Adrenal gland (tissue), 5 donors: ENCODE measurements at regions not wholly inside any gene's neighbourhood (a gene's known extent, or its start where the extent isn't known, plus 50 kb on each side); places are given as distances from the start of the nearest gene placed in this dataset.

Source experiments
- POLR2A ChIP-seq, 2 donors: fragments of 450-650 bp; IDR thresholded peaks; one replicate each; pipeline ENCODE4 v1.6.1; 2017; ENCODE audit warnings: antibody characterized with exemption in 2 of 2, mild to moderate bottlenecking in 2 of 2, moderate library complexity in 1 of 2
- TF ChIP-seq, protein P1 (sequence below), 6 experiments: fragments of 450-650 bp in 4 of 6; fragments of 200-600 bp in 2 of 6; sonication (generic) in 1 of 6; IDR thresholded peaks; 1 replicate in 5 of 6; 2 replicates in 1 of 6; pipeline versions ENCODE4 v1.5.1 to v1.8.0; 2016 to 2021; ENCODE audit warnings: antibody characterized with exemption in 6 of 6, mild to moderate bottlenecking in 2 of 6, moderate library complexity in 1 of 6
- donor health status: DM: no; HTN: no; CAD: no.

DNA sequence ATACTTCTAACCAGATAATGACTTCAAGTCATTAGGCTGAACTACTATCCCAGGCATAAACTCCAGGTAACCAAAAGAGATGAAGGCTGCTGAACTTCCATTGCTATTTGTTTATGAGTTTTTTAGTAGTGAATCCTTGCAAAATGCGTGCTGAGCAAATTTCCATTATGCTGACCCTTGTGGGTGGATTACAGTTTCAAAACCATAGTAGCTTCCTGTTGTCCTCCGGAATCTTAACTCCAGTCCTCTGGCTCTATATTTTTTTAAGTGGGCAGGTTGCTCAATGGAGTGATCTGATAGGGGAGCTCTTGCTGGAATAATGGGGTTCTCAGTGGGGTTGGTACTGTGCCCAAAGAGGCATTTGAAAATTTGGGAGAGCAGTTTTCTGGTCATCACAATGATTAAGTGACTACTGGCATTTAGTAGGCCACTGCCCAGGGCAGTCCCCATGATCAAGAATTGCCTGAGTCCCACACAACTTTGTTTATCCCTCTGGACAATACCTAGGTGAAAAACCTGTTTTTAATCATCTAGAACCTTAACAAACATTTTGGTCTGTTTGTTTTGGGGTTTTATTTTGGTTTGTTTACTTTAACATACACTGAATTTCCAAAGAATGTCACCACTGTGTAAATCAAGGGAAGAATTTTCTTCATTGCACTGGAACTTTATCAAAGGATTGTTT lies 302.3 kb upstream of the GATB start:
- TF ChIP-seq, protein P1, sequence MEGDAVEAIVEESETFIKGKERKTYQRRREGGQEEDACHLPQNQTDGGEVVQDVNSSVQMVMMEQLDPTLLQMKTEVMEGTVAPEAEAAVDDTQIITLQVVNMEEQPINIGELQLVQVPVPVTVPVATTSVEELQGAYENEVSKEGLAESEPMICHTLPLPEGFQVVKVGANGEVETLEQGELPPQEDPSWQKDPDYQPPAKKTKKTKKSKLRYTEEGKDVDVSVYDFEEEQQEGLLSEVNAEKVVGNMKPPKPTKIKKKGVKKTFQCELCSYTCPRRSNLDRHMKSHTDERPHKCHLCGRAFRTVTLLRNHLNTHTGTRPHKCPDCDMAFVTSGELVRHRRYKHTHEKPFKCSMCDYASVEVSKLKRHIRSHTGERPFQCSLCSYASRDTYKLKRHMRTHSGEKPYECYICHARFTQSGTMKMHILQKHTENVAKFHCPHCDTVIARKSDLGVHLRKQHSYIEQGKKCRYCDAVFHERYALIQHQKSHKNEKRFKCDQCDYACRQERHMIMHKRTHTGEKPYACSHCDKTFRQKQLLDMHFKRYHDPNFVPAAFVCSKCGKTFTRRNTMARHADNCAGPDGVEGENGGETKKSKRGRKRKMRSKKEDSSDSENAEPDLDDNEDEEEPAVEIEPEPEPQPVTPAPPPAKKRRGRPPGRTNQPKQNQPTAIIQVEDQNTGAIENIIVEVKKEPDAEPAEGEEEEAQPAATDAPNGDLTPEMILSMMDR (IDR thresholded peaks at IDR 0.05) = no peak
- TF ChIP-seq POLR2A (IDR thresholded peaks at IDR 0.05) = no peak
